HEK293 (cell line): ENCODE measurements at regions not wholly inside any gene's neighbourhood (a gene's known extent, or its start where the extent isn't known, plus 50 kb on each side); places are given as distances from the start of the nearest gene placed in this dataset.

Experiments used
- CTCF ChIA-PET: fragments of 350-600 bp; formaldehyde crosslinking; extraction: SDS; loops from one replicate; lab custom pipeline; 2021; ENCODE audit warnings: antibody characterized with exemption; lab: Yijun Ruan, JAX
- POLR2A ChIA-PET: fragments of 300-600 bp; formaldehyde crosslinking; extraction: SDS; loops from one replicate; lab custom pipeline; 2020; ENCODE audit warnings: antibody characterized with exemption, inconsistent platforms; lab: Yijun Ruan, JAX
- H3K27ac ChIP-seq: fragments of 200-500 bp; sonication (Bioruptor generic); 2 replicates; pipeline ENCODE4 v1.5.1; 2014; ENCODE audit warnings: low read depth, low read length, control low read depth, inconsistent platforms; ENCODE audit errors: extremely low read depth
- H3K36me3 ChIP-seq, 2 experiments: fragments of 200-500 bp in 1 of 2; sonication (Bioruptor generic) in 1 of 2; 1 replicate in 1 of 2; 2 replicates in 1 of 2; pipeline ENCODE4 v1.5.1; 2014 to 2017; ENCODE audit warnings: inconsistent platforms in 2 of 2, low read length in 2 of 2; ENCODE audit not compliant: control insufficient read depth in 2 of 2, insufficient read depth in 1 of 2
- H3K4me1 ChIP-seq: fragments of 200-500 bp; sonication (Bioruptor generic); 2 replicates; pipeline ENCODE4 v1.5.1; 2014; ENCODE audit warnings: mild to moderate bottlenecking, low read length, inconsistent platforms; ENCODE audit not compliant: control insufficient read depth, insufficient read depth
- H3K4me3 ChIP-seq: 2 replicates; pipeline ENCODE4 v1.5.1; 2011; ENCODE audit warnings: low read depth, mild to moderate bottlenecking, control low read depth, low read length, moderate library complexity
- H3K9me3 ChIP-seq: fragments of 200-500 bp; sonication (Bioruptor generic); 2 replicates; pipeline ENCODE4 v1.5.1; 2014; ENCODE audit warnings: low read depth, low read length, inconsistent platforms; ENCODE audit not compliant: control insufficient read depth, insufficient read depth
- MYNN ChIP-seq: fragments of 450-650 bp; formaldehyde crosslinking; IDR thresholded peaks from 2 replicates; pipeline ENCODE4 v1.5.1; 2016; ENCODE audit warnings: missing biosample characterization, missing genetic modification characterization, borderline replicate concordance
- MZF1 ChIP-seq: fragments of 450-650 bp; formaldehyde crosslinking; IDR thresholded peaks from 2 replicates; pipeline ENCODE4 v1.5.1; 2017; ENCODE audit warnings: missing biosample characterization, missing genetic modification characterization, borderline replicate concordance
- PATZ1 ChIP-seq: fragments of 450-650 bp; formaldehyde crosslinking; IDR thresholded peaks from 2 replicates; pipeline ENCODE4 v1.5.1; 2016; ENCODE audit warnings: missing biosample characterization, missing genetic modification characterization
- REST ChIP-seq: fragments of 450-650 bp; formaldehyde crosslinking; IDR thresholded peaks from 2 replicates; pipeline ENCODE4 v1.5.1; 2016; ENCODE audit warnings: missing biosample characterization, missing genetic modification characterization
- SP3 ChIP-seq: fragments of 450-650 bp; formaldehyde crosslinking; IDR thresholded peaks from 2 replicates; pipeline ENCODE4 v1.5.1; 2016; ENCODE audit warnings: missing biosample characterization, missing genetic modification characterization
- ZBTB1 ChIP-seq: fragments of 450-650 bp; formaldehyde crosslinking; IDR thresholded peaks from 2 replicates; pipeline ENCODE4 v1.5.1; 2016; ENCODE audit warnings: missing biosample characterization, missing genetic modification characterization
- ZNF175 ChIP-seq: fragments of 450-650 bp; formaldehyde crosslinking; IDR thresholded peaks from 2 replicates; pipeline ENCODE4 v1.5.1; 2016; ENCODE audit warnings: missing biosample characterization, missing genetic modification characterization
- ZNF223 ChIP-seq: fragments of 450-650 bp; formaldehyde crosslinking; IDR thresholded peaks from 2 replicates; pipeline ENCODE4 v1.5.1; 2016; ENCODE audit warnings: missing biosample characterization, missing genetic modification characterization
- ZNF248 ChIP-seq: fragments of 450-650 bp; formaldehyde crosslinking; IDR thresholded peaks from 2 replicates; pipeline ENCODE4 v1.5.1; 2017; ENCODE audit warnings: missing biosample characterization, missing genetic modification characterization
- ZNF311 ChIP-seq: fragments of 450-650 bp; formaldehyde crosslinking; IDR thresholded peaks from 2 replicates; pipeline ENCODE4 v1.5.1; 2017; ENCODE audit warnings: missing biosample characterization, missing genetic modification characterization, borderline replicate concordance
- ZNF398 ChIP-seq: fragments of 450-650 bp; formaldehyde crosslinking; IDR thresholded peaks from 2 replicates; pipeline ENCODE4 v1.5.1; 2017; ENCODE audit warnings: missing biosample characterization, missing genetic modification characterization
- ZNF48 ChIP-seq: fragments of 450-650 bp; formaldehyde crosslinking; IDR thresholded peaks from 2 replicates; pipeline ENCODE4 v1.5.1; 2016; ENCODE audit warnings: missing biosample characterization, missing genetic modification characterization
- ZNF548 ChIP-seq: fragments of 450-650 bp; formaldehyde crosslinking; IDR thresholded peaks from 2 replicates; pipeline ENCODE4 v1.5.1; 2016; ENCODE audit warnings: missing biosample characterization, missing genetic modification characterization
- ZNF555 ChIP-seq: fragments of 450-650 bp; formaldehyde crosslinking; conservative IDR thresholded peaks from 2 replicates; pipeline ENCODE4 v1.5.1; 2017; ENCODE audit warnings: missing biosample characterization, mild to moderate bottlenecking, missing genetic modification characterization, inconsistent platforms
- ZNF560 ChIP-seq: fragments of 450-650 bp; formaldehyde crosslinking; IDR thresholded peaks from 2 replicates; pipeline ENCODE4 v1.5.1; 2017; ENCODE audit warnings: missing biosample characterization, missing genetic modification characterization, borderline replicate concordance
- ZNF585B ChIP-seq: fragments of 450-650 bp; formaldehyde crosslinking; IDR thresholded peaks from 2 replicates; pipeline ENCODE4 v1.5.1; 2016; ENCODE audit warnings: missing biosample characterization, missing genetic modification characterization
- ZNF677 ChIP-seq: fragments of 450-650 bp; IDR thresholded peaks from 2 replicates; pipeline ENCODE4 v1.5.0; 2018; ENCODE audit warnings: missing biosample characterization, mild to moderate bottlenecking, missing genetic modification characterization, moderate library complexity
- ZNF76 ChIP-seq: fragments of 450-650 bp; formaldehyde crosslinking; IDR thresholded peaks from 2 replicates; pipeline ENCODE4; 2016; ENCODE audit warnings: low read depth, missing biosample characterization, missing genetic modification characterization, borderline replicate concordance
- ZNF830 ChIP-seq: fragments of 450-650 bp; IDR thresholded peaks from 2 replicates; pipeline ENCODE4 v1.5.0; 2018; ENCODE audit warnings: missing biosample characterization, missing genetic modification characterization, low read depth, mild to moderate bottlenecking, moderate library complexity
- TF ChIP-seq, protein P1 (sequence below): fragments of 450-650 bp; formaldehyde crosslinking; IDR thresholded peaks from 2 replicates; pipeline ENCODE4 v1.5.1; 2017; ENCODE audit warnings: missing biosample characterization, missing genetic modification characterization

DNA sequence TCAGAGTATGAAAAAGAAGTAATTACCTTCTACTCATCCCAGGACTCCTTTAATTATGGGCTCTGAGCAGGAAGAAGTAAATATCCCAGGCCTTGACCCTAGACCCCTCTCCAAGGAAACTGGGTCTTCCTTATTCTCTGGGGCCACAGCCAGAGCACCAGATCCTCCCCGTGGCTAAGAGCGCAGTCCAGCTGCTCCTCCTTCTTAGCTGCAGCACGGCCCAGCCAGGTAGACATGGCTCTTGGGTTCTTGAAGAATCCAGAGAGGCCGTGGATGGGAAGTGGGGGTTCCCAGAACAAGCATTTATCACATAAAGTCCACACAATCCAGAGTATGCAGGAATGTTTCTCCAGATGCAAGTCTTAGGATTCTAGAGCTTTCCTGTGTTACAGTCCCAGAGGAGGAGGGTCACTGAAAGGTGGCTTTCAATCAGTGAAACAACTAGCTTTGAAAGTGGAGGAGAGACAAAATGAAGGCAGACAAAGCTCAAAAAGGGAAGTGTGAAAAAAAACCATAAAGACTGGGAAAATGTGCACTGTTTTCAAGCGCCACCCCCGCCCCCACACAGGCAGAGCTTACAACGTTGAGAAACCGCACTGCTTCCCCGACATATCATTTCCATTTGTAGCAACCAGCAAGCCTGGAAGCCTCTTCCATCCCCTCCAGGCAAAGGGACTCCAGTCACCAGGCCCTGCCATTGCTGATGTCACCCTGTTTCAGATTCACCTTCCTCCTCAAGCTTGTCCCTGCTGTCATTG, 396.5 kb upstream of the MKI67 start:
- ChIA-PET POLR2A (no interaction called here), CTCF (interaction anchor here (0.7 kb wide), 1 partner anchor 242 kb away, joined by 4 read pairs; no protein-coding TSS in a partner anchor)
- Histone ChIP-seq H3K4me3 (no peak overlapping the region), H3K36me3 (no peaks in the 10 kb centered on the region), H3K9me3 (no peaks in the 10 kb centered on the region), H3K4me1 (peaks cover 17% of the 10 kb centered on the region), H3K27ac (no peak overlapping the region)
- no peak for TF ChIP-seq ZNF175 (tag by site-specific recombination)
- no peak for TF ChIP-seq ZNF585B (tag by site-specific recombination)
- no peak for TF ChIP-seq SP3 (tag by site-specific recombination)
- no peak for TF ChIP-seq ZNF248 (tag by site-specific recombination)
- TF ChIP-seq ZNF311 (tag by site-specific recombination), result no peak
- no peak for TF ChIP-seq MYNN (tag by site-specific recombination)
- TF ChIP-seq REST, result no peak
- no peak for TF ChIP-seq PATZ1 (tag by site-specific recombination)
- no peak for TF ChIP-seq ZNF48
- no peak for TF ChIP-seq ZBTB1 (tag by site-specific recombination)
- TF ChIP-seq, protein P1, sequence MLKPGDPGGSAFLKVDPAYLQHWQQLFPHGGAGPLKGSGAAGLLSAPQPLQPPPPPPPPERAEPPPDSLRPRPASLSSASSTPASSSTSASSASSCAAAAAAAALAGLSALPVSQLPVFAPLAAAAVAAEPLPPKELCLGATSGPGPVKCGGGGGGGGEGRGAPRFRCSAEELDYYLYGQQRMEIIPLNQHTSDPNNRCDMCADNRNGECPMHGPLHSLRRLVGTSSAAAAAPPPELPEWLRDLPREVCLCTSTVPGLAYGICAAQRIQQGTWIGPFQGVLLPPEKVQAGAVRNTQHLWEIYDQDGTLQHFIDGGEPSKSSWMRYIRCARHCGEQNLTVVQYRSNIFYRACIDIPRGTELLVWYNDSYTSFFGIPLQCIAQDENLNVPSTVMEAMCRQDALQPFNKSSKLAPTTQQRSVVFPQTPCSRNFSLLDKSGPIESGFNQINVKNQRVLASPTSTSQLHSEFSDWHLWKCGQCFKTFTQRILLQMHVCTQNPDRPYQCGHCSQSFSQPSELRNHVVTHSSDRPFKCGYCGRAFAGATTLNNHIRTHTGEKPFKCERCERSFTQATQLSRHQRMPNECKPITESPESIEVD, result no peak
- TF ChIP-seq ZNF677 (tag by site-specific recombination), result no peak
- TF ChIP-seq ZNF398 (tag by site-specific recombination), result no peak
- TF ChIP-seq ZNF223 (tag by site-specific recombination), result no peak
- no peak for TF ChIP-seq ZNF548
- no peak for TF ChIP-seq ZNF830 (tag by site-specific recombination)
- no peak for TF ChIP-seq MZF1 (tag by site-specific recombination)
- TF ChIP-seq ZNF560 (tag by site-specific recombination), result no peak
- no peak for TF ChIP-seq ZNF555
- no peak for TF ChIP-seq ZNF76
